ENCODE measurements at regions not wholly inside any gene's neighbourhood (a gene's known extent, or its start where the extent isn't known, plus 50 kb on each side); places are given as distances from the start of the nearest gene placed in this dataset.

GRCh38 chr1:39146681-39147080 is 57.8 kb upstream of the MACF1 start:
- no peak overlapping the region for H3K4me2 ChIP-seq (ENCODE audit: low read depth, low read length)
- no peak overlapping the region for H3K27ac ChIP-seq (ENCODE audit: low read length)
- H3K9me2 ChIP-seq (replicated peaks; ENCODE audit: insufficient read depth, low read length), result no peaks in the 10 kb centered on the region
- no peak overlapping the region for H3K4me3 ChIP-seq (ENCODE audit: low read length)
- peaks cover 4% of the 10 kb centered on the region; the same call in 1 of the 2 replicates for H3F3A ChIP-seq (ENCODE audit: insufficient read depth, low read length)
- H3K27me3 ChIP-seq (replicated peaks; ENCODE audit: insufficient read depth, low read length), result no peaks in the 10 kb centered on the region
- H3K4me1 ChIP-seq (ENCODE audit: low read length), result peaks cover 13% of the 10 kb centered on the region
- DNase-seq, result no peak
- no peaks in the 10 kb centered on the region for H4K20me1 ChIP-seq (ENCODE audit: insufficient read depth, low read length)
- no peak overlapping the region for H3K9ac ChIP-seq (ENCODE audit: low read length)
- H3K79me2 ChIP-seq (ENCODE audit: low read length), result no peaks in the 10 kb centered on the region
- H2AFZ ChIP-seq (ENCODE audit: low read length), result no peak overlapping the region
- no peaks in the 10 kb centered on the region for H3K36me3 ChIP-seq (replicated peaks; ENCODE audit: insufficient read depth, low read length)
- no peak for TF ChIP-seq EZH2phosphoT487 (IDR thresholded peaks at IDR 0.05; ENCODE audit: low read length)
- TF ChIP-seq CTCF (IDR thresholded peaks at IDR 0.05; ENCODE audit: low read length), result no peak
- no peak for TF ChIP-seq EZH2 (optimal IDR thresholded peaks at IDR 0.05; ENCODE audit: low read depth, low read length)
- no peaks in the 10 kb centered on the region for H3K9me3 ChIP-seq (replicated peaks; ENCODE audit: insufficient read depth, low read length)

- Histone ChIP-seq H3K9me2 (replicated peaks; ENCODE audit: insufficient read depth, low read length) (no peaks in the 10 kb centered on the region), H3K4me2 (ENCODE audit: low read depth, low read length) (no peak overlapping the region), H3K4me3 (ENCODE audit: low read length) (no peak overlapping the region), H3K36me3 (replicated peaks; ENCODE audit: insufficient read depth, low read length) (no peaks in the 10 kb centered on the region), H4K20me1 (ENCODE audit: insufficient read depth, low read length) (no peaks in the 10 kb centered on the region), H3K27ac (ENCODE audit: low read length) (no peak overlapping the region), H3K27me3 (replicated peaks; ENCODE audit: insufficient read depth, low read length) (no peaks in the 10 kb centered on the region), H3K79me2 (ENCODE audit: low read length) (no peaks in the 10 kb centered on the region), H2AFZ (ENCODE audit: low read length) (no peak overlapping the region), H3K4me1 (ENCODE audit: low read length) (peaks cover 17% of the 10 kb centered on the region), H3K9me3 (replicated peaks; ENCODE audit: insufficient read depth, low read length) (no peaks in the 10 kb centered on the region), H3K9ac (ENCODE audit: low read length) (no peak overlapping the region), H3F3A (ENCODE audit: insufficient read depth, low read length) (peaks cover 4% of the 10 kb centered on the region; the same call in 1 of the 2 replicates)
- DNase-seq, result no peak
- TF ChIP-seq EZH2phosphoT487 (IDR thresholded peaks at IDR 0.05; ENCODE audit: low read length) (no peak), EZH2 (optimal IDR thresholded peaks at IDR 0.05; ENCODE audit: low read depth, low read length) (no peak), CTCF (IDR thresholded peaks at IDR 0.05; ENCODE audit: low read length) (no peak)
Measured at GRCh38 chr1:39147099-39148025, 57.1 kb upstream of the MACF1 start.

GRCh38 chr1:39148942-39149341 is 55.6 kb upstream of the MACF1 start:
- Histone ChIP-seq H3K4me3 (ENCODE audit: low read length) (no peak overlapping the region), H3K27ac (ENCODE audit: low read length) (no peak overlapping the region), H3K79me2 (ENCODE audit: low read length) (no peaks in the 10 kb centered on the region), H3K36me3 (replicated peaks; ENCODE audit: insufficient read depth, low read length) (no peaks in the 10 kb centered on the region), H4K20me1 (ENCODE audit: insufficient read depth, low read length) (no peaks in the 10 kb centered on the region), H3K27me3 (replicated peaks; ENCODE audit: insufficient read depth, low read length) (no peaks in the 10 kb centered on the region), H3K4me2 (ENCODE audit: low read depth, low read length) (no peak overlapping the region), H3K4me1 (ENCODE audit: low read length) (peaks cover 24% of the 10 kb centered on the region), H3K9me3 (replicated peaks; ENCODE audit: insufficient read depth, low read length) (no peaks in the 10 kb centered on the region), H3K9me2 (replicated peaks; ENCODE audit: insufficient read depth, low read length) (no peaks in the 10 kb centered on the region), H2AFZ (ENCODE audit: low read length) (no peak overlapping the region), H3F3A (ENCODE audit: insufficient read depth, low read length) (peaks cover 4% of the 10 kb centered on the region; the same call in 1 of the 2 replicates), H3K9ac (ENCODE audit: low read length) (no peak overlapping the region)
- TF ChIP-seq CTCF (IDR thresholded peaks at IDR 0.05; ENCODE audit: low read length) (no peak), EZH2 (optimal IDR thresholded peaks at IDR 0.05; ENCODE audit: low read depth, low read length) (no peak), EZH2phosphoT487 (IDR thresholded peaks at IDR 0.05; ENCODE audit: low read length) (no peak)
- DNase-seq, result no peak

Measured in MM.1S (cell line).